HG03159 (cell line): ENCODE measurements at regions not wholly inside any gene's neighbourhood (a gene's known extent, or its start where the extent isn't known, plus 50 kb on each side); places are given as distances from the start of the nearest gene placed in this dataset.
"Not testable (repeated sequence)": the region's sequence is repeated elsewhere in the genome, so short reads cannot be mapped to it uniquely, and the experiment has no call there.

Experiments used
- ATAC-seq: cut with Tn5 transposase; IDR thresholded peaks from one replicate; pipeline ENCODE4 v1.9.1; 2021; ENCODE audit warnings: mild to moderate bottlenecking, moderate library complexity; ENCODE audit not compliant: unreplicated experiment

GRCh38 chr3:124353691-124354090 is 361.8 kb upstream of the ROPN1 start:
- no peak for ATAC-seq

- no peak for ATAC-seq
Measured at GRCh38 chr3:124354150-124354549, 362.2 kb upstream of the ROPN1 start.

DNA sequence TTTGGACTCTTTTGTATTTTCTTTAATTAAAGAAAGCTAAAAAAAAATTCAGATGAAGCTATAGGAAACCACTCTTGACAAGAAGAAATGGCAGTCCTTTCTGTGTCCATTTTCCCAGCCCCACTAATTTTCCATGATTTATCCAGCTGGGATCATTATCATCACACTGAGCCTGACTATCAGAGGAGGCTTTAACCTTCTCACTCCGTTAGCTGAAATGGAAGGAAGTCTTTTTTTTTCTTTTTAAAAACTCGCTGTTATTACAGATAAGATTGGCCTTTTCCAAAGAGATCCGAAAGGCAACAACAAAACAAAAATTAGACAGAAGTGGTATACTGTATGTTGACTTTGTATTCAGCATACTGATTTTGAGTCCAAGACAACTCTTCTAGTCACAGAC is 366.2 kb upstream of the ROPN1 start:
- ATAC-seq = no peak

- ATAC-seq = no peak
Measured at GRCh38 chr3:124360155-124360554, 368.2 kb upstream of the ROPN1 start.

GRCh38 chr3:124360563-124360962 is 368.6 kb upstream of the ROPN1 start:
- no peak for ATAC-seq

DNA sequence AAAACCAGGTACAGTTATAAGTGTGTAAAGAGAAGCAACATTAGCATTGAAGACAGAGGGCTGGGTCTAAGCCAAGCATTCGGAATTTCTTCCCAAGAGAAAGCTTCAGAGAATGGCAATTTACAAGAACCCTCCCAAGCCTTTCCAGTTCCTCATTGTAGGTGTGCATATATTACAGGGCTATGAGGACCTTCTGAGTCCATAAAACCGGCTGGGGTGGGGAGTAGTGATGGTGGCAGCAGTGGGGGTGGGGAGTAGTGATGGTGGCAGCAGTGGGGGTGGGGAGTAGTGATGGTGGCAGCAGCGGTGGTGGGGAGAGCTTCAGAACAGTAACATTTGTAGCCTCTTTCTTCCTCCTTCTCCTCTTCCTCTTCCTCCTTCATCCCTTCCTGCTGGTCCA is 368.7 kb upstream of the UMPS start:
- ATAC-seq = no peak

GRCh38 chr3:124362455-124362854 is 367.8 kb upstream of the UMPS start:
- no peak for ATAC-seq

DNA sequence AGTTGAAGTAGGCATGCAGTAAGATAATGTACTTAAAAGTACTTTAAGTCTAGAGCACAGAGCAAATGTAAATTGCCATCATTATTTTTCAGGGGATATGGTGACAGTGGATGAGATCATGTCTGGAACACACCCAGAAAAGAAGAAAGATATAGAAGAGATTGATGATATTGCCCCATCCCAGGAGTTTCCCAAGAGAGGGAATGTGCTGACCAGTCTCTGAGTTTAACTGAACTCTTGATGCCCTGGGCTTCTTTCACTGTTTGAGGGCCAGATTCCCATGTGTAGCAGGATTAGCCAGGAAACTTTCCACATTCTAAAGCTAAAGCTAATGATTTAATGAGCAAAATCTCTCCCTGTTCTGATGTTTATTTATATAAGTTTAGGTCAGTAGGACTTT is 366.8 kb upstream of the UMPS start:
- ATAC-seq = no peak

- ATAC-seq = no peak
Measured at GRCh38 chr3:124364317-124365020, 365.8 kb upstream of the UMPS start.

GRCh38 chr3:124366655-124367054 is 363.6 kb upstream of the UMPS start:
- not testable (repeated sequence) for ATAC-seq

- ATAC-seq = no peak
Measured at GRCh38 chr3:124372775-124373174, 357.5 kb upstream of the UMPS start.

- ATAC-seq = no peak
Measured at GRCh38 chr3:124373524-124373923, 356.7 kb upstream of the UMPS start.

DNA sequence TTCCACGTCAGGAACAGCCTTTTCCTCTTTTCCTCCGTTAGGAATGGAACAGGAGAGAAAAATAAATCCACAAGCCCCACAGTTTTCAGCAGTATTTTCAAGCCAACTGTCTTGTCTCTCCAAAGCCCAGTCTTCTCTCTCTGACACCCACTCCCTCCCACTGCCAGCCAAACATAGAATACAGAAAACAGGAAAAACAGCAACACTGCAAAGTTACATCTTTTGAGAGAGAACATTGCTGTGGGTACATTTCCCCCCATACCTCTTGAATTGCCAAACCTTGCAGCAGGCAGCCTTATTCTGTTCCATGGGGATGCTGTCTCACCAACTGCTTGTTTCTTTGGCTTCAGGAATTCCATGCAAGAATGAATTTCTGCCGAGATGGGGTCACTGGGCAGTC is 355.7 kb upstream of the UMPS start:
- ATAC-seq = no peak

GRCh38 chr3:124381575-124382333 is 348.5 kb upstream of the UMPS start:
- ATAC-seq = no peak

GRCh38 chr3:124383051-124383450 is 347.2 kb upstream of the UMPS start:
- no peak for ATAC-seq

GRCh38 chr3:124383846-124384466 is 346.3 kb upstream of the UMPS start:
- no peak for ATAC-seq

DNA sequence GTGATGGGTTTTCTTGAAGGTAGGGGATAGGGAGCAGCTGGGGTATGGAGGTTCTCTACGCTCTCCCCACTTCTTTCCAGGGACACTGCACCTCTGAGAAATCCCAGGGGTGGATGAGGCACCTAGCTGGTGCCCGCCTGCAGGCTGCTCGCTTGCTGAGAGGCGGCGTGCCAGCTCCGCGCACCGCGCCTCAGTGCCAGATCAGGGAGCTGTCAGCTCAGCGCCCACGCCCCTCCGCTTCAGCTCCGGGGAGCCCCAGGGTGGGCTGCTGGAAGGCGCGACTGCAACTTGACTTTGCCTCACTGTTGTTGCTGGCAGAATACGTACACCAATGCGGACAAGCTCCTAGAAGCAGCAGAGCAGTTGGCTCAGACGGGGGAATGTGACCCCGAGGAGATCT is 345.7 kb upstream of the UMPS start:
- no peak for ATAC-seq

- ATAC-seq = no peak
Measured at GRCh38 chr3:124385996-124386395, 344.3 kb upstream of the UMPS start.

GRCh38 chr3:124386996-124387595 is 343.2 kb upstream of the UMPS start:
- ATAC-seq = no peak

DNA sequence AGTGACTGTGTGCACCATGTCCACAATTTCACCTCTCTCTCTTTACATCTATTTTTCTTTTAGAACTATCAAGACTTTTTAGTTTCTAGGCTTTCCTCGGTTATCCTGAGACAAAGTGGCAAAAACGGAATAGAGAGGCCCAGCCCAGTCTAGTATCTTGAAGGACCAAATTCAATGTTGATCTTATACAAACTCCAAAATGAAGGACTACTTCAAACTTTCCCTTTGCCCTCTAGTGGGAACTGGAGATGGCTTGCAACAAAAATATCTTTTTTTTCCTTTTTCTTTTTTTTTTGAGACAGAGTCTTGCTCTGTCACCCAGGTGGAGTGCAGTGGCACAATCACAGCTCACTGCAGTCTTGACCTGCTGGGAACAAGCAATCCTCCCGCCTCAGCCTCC is 338.5 kb upstream of the UMPS start:
- no peak for ATAC-seq

DNA sequence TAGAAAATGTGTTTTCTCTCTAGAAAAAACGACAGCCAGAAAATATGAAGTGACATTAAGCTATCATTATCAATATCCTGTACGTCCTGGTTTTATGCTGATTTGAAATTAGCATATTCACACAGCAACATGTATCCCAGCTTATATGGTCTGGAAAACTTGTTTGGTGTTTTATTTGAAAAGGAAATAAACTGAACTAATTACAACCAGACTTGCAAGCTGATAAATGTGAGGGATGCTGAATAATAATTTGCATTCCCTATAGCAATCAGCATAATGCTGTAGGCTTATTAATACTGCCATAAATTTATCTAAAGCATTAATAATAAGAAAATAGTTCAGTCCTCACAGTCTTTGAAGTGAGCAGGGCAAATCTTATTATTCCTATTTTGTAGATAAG is 336.9 kb upstream of the UMPS start:
- no peak for ATAC-seq

DNA sequence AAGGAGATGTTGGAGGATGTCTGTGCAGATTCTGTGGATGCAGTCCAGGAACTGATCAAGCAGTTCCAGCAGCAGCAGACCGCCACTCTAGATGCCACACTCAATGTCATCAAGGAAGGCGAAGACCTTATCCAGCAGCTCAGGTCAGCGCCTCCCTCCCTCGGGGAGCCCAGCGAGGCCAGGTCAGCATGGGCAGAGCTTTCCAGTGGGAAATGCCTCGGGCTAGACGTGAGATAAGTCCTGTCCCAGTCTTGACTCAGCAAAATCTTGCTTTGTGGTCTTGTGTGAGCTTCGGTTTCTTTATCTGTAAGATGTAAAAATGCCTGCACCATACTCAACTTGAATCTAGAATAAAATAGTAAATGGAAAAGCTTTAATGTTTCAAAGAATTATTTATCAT is 335.1 kb upstream of the UMPS start:
- ATAC-seq = no peak
